HG03469 (cell line): ENCODE measurements at regions not wholly inside any gene's neighbourhood (a gene's known extent, or its start where the extent isn't known, plus 50 kb on each side); places are given as distances from the start of the nearest gene placed in this dataset.
"Not testable (repeated sequence)": the region's sequence is repeated elsewhere in the genome, so short reads cannot be mapped to it uniquely, and the experiment has no call there.

Experiments
- ATAC-seq: cut with Tn5 transposase; IDR thresholded peaks from one replicate; pipeline ENCODE4 v1.9.1; 2021; ENCODE audit warnings: mild to moderate bottlenecking, moderate library complexity, moderate number of reproducible peaks; ENCODE audit not compliant: unreplicated experiment

GRCh38 chr10:8173243-8173865 is 118.9 kb downstream of the GATA3 start:
- ATAC-seq, result no peak

- ATAC-seq, result no peak
Observed at GRCh38 chr10:8173866-8174243, 119.4 kb downstream of the GATA3 start.

GRCh38 chr10:8174762-8175161 is 120.3 kb downstream of the GATA3 start:
- no peak for ATAC-seq

DNA sequence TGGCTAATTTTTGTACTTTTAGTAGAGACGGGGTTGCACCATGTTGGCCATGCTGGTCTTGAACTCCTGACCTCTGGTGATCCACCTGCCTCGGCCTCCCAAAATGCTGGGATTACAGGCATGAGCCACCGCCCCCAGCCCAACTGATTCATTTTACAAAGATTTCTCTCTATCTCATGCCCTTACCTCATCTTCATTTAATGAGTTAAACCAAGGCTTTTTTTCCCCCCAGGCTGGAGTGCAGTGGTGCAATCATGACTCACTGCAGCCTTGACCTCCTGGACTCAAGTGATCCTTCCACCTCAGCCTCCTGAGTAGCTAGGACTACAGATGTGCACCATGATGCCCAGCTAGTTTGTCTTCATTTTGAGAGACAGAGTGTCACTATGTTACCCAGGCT is 123.0 kb downstream of the GATA3 start:
- ATAC-seq, result not testable (repeated sequence)

DNA sequence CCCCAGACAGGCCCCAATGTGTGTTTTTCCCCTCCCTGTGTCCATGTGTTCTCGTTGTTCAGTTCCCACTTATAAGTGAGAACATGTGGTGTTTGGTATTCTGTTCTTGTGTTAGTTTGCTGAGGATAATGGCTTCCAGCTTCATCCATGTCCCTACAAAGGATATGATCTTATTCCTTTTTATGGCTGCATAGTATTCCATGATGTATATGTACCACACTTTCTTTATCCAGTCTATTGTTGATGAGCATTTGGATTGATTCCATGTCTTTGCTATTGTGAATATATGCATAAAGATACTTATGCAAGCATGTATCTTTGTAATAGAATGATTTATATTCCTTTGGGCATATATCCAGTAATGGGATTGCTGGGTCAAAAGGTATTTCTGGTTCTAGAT is 125.3 kb downstream of the GATA3 start:
- ATAC-seq, result not testable (repeated sequence)

DNA sequence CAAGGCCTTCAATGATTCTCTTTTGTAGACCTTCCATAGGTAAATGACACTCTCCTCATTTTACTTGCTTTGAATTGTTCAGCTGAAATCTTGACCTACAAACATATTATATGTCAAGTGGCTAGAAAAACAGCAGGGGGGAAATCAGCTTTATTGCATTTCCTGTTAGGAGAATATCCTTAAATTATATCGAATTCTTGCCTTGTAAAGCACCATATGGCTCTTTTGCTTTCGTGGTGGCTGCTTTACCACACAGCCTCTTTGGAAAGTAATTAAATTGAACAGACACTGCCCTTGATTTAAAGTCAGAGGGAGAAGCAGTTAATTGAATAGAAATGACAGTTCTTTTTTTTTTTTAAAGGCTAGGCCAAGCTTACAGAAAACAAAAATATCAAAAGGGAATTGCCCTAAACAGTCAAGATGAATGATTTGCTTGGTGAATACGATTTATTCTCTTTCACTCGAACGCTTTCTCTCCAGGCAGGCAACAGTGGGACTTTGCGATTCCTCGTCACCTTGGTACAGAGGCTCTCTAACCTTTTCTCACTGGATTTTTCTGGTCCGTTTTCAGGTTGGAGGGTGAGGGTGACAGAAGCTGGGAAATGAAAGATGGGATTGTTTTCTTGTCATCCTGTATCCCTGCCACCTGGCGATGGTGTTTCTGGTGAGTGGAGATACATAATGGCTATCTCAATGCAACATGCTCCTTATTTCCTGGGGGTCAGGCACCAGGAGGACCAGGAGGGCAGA is 126.0 kb downstream of the GATA3 start:
- ATAC-seq, result no peak

DNA sequence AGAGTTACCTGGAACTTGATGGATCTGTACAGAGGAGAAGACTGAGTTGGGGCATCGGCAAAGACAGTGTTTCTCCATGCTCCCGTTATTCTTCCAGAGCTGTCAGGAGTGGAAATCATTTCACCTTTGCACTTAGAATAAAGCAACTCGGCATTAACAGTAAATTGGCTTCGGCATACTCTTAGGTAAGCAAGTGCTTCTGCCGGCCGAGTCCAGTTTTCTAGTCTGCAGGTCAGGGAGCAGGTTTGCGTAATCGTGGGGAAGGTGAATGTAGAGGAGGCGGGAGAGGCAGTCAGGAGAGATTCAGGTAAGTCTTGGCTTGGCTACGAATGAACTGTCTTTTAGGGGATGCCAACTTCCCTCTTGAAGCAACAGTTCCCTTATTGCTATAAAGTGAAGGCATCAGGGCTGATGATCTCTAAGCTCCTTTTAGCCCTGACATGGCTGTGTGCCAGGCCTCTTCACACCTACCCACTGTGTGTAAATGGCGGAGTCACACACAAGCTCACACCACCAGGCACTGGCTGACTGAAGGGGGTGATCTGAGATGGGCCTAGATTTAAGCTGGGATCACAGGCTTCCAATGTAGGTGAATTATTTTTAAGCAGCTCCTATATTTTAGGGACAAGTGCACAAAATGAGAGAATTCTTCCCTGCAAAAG is 127.1 kb downstream of the GATA3 start:
- no peak for ATAC-seq

GRCh38 chr10:8182806-8183205 is 128.3 kb downstream of the GATA3 start:
- no peak for ATAC-seq

GRCh38 chr10:8183241-8183704 is 128.8 kb downstream of the GATA3 start:
- peak; percentile 77 for ATAC-seq

DNA sequence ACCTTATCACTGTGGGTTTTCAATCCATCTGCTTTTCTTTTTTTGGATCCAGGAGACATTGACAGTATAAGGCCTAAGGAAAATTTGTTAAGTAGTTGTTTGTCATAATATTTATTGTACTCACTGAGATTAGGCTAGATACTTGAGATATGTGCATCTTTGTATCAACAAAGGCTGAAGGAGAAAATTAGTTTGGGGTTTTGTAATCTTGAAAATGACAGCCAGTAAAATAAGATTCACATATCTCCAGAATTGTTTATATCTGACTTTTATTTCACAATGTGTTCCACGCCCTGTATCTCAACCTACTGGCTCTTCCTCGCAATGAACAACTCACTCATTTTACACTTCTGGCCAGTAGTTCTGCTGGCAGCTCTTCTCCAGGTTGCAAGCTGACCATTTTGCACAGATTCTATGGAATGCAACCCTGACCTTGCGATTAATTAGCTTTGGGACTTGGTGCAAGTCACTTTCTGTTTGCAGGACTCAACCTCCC is 132.7 kb downstream of the GATA3 start:
- ATAC-seq, result no peak

- no peak for ATAC-seq
Observed at GRCh38 chr10:8189458-8189857, 135.0 kb downstream of the GATA3 start.

DNA sequence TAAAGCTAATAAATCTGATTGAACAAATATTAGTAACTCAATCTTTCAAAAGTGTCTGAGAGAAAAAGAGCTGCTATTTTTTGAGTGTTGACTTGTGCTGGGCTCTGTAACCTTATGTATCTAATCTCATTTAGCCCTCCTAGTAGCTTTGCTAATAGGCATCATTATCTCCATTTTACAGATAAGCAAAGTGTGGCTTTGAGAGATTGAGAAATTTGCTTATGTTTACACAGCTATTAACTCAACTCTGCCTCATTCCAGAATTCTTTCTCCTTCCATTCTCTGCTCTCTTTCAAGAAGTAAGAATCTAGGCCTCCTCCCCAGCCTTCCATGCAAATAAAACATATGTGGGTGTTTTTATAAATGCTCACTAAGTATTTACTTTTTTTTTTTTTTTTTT is 137.8 kb downstream of the GATA3 start:
- ATAC-seq, result no peak

DNA sequence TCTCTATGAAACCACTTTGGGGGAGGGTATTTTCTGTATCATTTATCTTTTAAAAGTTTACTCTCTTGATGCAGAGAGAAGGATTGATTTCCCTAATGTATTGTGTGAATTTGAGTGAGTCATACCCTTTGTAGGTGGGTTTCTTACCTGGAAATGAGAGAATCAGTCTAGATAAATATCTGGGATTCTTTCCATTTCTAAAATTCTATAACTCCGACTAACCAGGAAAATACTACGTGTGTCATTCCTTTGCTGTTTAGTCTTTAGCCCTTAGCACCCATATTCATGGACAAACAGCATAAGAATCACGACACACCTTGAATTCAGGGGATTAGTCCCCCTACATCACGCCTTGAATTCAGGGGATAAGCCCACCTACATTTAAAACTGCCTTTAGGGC is 139.1 kb downstream of the GATA3 start:
- ATAC-seq, result no peak

DNA sequence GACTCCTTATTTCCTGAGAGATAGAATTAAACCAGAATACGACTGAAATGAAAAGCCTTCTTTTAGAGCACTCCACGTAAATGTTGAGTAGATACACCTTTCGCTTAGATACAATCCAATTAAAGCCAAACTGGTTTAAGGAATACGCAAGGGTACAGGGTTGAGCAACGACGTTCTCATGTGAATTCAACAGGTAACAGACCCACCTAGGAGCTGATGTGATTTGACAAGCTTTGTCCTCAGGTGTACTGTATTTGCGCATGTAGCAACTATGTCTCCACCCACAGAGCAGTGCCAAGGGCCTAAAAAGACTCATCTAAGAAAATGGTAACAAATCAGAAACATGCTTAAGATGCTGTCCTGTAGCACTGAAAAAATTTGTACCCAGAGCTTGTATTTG is 139.6 kb downstream of the GATA3 start:
- no peak for ATAC-seq

DNA sequence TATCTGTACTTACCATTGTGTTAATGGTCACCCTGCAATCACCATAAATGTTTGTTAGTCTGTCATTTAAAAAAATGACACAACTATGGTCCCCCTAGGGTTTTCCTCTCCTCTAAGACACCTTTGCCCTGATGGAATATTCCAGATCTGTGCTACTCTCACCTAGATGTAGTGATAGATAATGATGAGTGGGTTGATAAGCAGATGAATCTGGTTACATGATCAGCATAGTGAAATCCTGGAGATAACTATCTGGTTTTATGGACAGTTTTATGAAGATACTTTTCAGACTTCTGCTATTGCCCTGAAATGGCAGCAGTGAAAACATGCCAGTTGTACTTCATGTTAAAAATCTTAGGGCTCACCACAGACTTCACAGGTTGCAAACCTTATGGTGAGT is 152.4 kb downstream of the GATA3 start:
- no peak for ATAC-seq

DNA sequence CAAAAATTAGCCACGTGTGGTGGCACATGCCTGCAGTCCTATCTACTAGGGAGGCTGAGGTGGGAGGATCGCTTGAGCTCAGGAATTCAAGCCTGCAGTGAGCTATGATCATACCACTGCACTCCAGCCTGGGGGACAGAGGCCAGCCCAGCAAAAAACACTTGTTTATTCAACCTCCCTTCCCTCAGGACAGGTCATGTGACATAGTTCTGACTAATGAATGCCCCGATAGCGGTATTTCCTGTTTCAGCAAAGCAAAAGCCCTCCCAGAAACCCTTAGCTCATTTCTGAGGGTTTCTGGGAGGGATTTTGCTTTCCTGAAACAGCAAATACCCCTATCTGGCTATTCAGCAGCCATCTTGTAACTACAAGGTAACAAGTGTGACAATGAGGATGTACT is 157.1 kb downstream of the GATA3 start:
- ATAC-seq, result no peak

DNA sequence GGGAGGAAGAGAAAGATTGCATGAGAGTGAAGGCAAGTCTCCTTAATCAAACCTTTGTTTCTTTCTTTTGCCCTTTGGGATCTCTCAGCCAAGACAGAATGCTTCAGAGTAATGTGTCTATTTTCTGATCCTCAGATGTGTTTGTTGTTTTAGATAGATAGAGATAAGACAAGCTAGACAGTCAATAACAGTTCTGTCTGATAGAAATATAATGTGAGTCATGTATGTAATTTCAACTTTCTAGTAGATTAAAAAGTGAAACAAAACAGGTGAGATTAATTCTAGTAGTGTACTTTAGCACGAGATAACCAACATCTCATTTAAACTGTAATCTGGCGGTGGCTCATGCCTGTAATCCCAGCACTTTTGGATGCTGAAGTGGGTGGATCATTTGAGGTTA is 159.2 kb downstream of the GATA3 start:
- ATAC-seq, result no peak

GRCh38 chr10:8214587-8214986 is 160.1 kb downstream of the GATA3 start:
- no peak for ATAC-seq

DNA sequence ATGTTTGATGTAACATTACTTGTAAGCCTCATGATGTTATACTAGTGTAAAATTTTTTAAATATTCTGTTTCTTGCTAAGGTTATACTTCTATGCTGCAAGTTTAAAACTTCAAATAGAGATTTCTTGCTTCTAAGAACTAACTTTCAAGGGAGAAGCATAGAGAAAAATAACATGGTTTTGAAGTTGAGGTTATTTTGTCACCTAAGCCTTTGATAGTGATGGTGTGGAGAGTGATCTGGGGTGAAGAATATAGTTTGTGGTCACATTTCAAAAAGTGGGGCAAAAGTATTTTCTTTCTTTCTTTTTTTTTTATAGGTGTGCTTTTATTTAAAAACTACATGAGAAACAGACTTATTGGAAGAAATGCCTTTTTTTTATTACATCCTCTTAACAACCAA is 162.4 kb downstream of the GATA3 start:
- ATAC-seq, result no peak

DNA sequence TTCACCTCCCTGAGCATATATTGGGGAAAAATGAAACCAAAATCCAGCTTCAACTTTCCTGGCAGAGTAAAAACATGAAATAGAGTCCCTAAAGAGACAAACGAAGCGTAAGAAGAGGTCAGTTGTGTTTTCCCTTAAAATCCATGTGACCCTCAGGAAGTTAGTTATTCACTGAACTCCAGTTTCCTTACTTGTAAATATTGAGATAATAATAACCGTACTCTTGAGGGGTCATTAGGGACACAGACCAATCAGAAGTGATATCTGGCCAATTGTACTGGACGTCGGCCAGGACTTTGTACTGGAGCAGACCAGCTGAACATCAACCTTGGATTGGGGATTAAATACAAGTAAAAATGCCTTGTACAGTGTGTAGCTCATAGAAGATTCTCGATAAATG is 167.0 kb downstream of the GATA3 start:
- ATAC-seq, result no peak

DNA sequence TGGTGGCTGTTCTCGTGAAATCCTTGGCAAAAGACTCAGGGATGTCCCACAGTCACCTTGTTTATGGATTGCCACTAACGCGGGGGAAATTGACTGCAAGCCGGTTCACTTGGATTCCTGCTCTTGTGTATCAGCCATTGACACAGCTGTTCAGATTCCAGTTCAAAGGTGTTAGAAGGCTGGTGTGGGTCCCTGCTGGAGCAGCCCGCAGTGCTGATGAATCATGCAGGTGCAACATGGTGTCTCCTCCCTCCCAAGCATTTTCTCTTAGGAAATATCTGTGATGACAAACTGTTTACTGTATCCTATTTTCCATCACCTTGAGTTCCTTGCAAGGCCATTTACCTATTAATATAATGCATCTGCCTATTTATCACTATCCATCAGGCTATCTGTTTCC is 170.1 kb downstream of the GATA3 start:
- no peak for ATAC-seq

DNA sequence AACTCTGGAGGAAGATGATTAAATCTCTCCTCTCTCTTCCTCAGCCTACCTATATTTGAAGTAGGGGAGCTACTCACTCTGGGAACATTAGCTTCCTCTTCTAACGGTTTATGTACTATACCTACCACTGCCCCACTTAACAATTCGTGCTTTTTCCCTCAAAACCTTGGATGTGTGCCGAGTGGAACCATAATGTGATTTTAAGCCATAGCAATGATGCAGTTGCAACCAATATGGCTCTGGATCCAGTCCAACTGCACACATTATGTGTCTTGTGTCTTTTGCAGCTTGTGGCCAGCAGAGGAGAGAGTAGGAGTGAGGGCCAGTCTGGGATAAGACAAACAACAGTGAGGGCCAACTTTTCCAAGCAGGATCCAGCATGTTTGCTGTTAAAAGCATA is 170.7 kb downstream of the GATA3 start:
- ATAC-seq, result no peak
